Astrocyte (in vitro differentiated cells and primary cell): ENCODE measurements at regions not wholly inside any gene's neighbourhood (a gene's known extent, or its start where the extent isn't known, plus 50 kb on each side); places are given as distances from the start of the nearest gene placed in this dataset.

ENCODE experiments used
- DNase-seq: peaks from one replicate; pipeline ENCODE4 v3.0.0-alpha.2; 2010; ENCODE audit warnings: low read depth
- FAIRE-seq: peaks from 2 replicates; lab custom pipeline; 2011; peaks lifted over from hg19 to GRCh38; lab: Jason Lieb, UNC
- H2AFZ ChIP-seq: 2 replicates; pipeline ENCODE4 v1.6.0; 2012; ENCODE audit warnings: low read depth, low read length, inconsistent platforms
- H3K27ac ChIP-seq: 2 replicates; pipeline ENCODE4 v1.5.1; 2011; ENCODE audit warnings: low read depth, low read length, inconsistent platforms
- H3K27me3 ChIP-seq: 2 replicates; pipeline ENCODE4 v1.6.0; 2011; ENCODE audit warnings: low read length, inconsistent platforms; ENCODE audit not compliant: insufficient read depth
- H3K36me3 ChIP-seq: 2 replicates; pipeline ENCODE4 v1.5.1; 2011; ENCODE audit warnings: low read length, inconsistent platforms; ENCODE audit not compliant: insufficient read depth
- H3K4me1 ChIP-seq: 2 replicates; pipeline ENCODE4 v1.5.1; 2011; ENCODE audit warnings: low read length, inconsistent platforms; ENCODE audit not compliant: insufficient read depth
- H3K4me2 ChIP-seq: 2 replicates; pipeline ENCODE4 v1.6.0; 2012; ENCODE audit warnings: low read length, inconsistent platforms
- H3K4me3 ChIP-seq: 2 replicates; pipeline ENCODE4 v1.5.1; 2011; ENCODE audit warnings: low read depth, mild to moderate bottlenecking, low read length, inconsistent platforms; ENCODE audit not compliant: insufficient read depth
- H3K79me2 ChIP-seq: 2 replicates; pipeline ENCODE4 v1.6.0; 2012; ENCODE audit warnings: mild to moderate bottlenecking, low read length, inconsistent platforms; ENCODE audit not compliant: insufficient read depth
- H3K9ac ChIP-seq: 2 replicates; pipeline ENCODE4 v1.6.0; 2012; ENCODE audit warnings: mild to moderate bottlenecking, low read length, inconsistent platforms
- H3K9me3 ChIP-seq: 2 replicates; pipeline ENCODE4 v1.5.1; 2012; ENCODE audit warnings: low read depth, mild to moderate bottlenecking, low read length, inconsistent platforms; ENCODE audit not compliant: insufficient read depth
- H4K20me1 ChIP-seq: 2 replicates; pipeline ENCODE4 v1.6.0; 2012; ENCODE audit warnings: low read length, inconsistent platforms; ENCODE audit not compliant: insufficient read depth
- H3K27ac Mint-ChIP-seq: one replicate; pipeline ENCODE4 v1.8.0; 2021; ENCODE audit warnings: mild to moderate bottlenecking, mixed read lengths; ENCODE audit not compliant: unreplicated experiment
- H3K27me3 Mint-ChIP-seq: one replicate; pipeline ENCODE4 v1.8.0; 2021; ENCODE audit warnings: low read depth, mixed read lengths; ENCODE audit not compliant: unreplicated experiment
- H3K36me3 Mint-ChIP-seq: one replicate; pipeline ENCODE4 v1.8.0; 2021; ENCODE audit warnings: low read depth, mixed read lengths; ENCODE audit not compliant: unreplicated experiment
- H3K4me1 Mint-ChIP-seq: one replicate; pipeline ENCODE4 v1.8.0; 2021; ENCODE audit warnings: low read depth, mixed read lengths; ENCODE audit not compliant: unreplicated experiment
- H3K4me3 Mint-ChIP-seq: one replicate; pipeline ENCODE4 v1.8.0; 2021; ENCODE audit warnings: mild to moderate bottlenecking, moderate library complexity, mixed read lengths; ENCODE audit not compliant: unreplicated experiment
- H3K9me3 Mint-ChIP-seq: one replicate; pipeline ENCODE4 v1.8.0; 2021; ENCODE audit warnings: mild to moderate bottlenecking, mixed read lengths; ENCODE audit not compliant: unreplicated experiment
- EZH2 ChIP-seq: IDR thresholded peaks from 2 replicates; pipeline ENCODE4 v1.6.1; 2012; ENCODE audit warnings: mild to moderate bottlenecking, low read length, inconsistent platforms; ENCODE audit not compliant: insufficient read depth
- TF ChIP-seq, protein P1 (sequence below): IDR thresholded peaks from 2 replicates; pipeline ENCODE4 v1.5.1; 2011; ENCODE audit warnings: low read depth, mild to moderate bottlenecking, inconsistent platforms, low read length, moderate library complexity; ENCODE audit not compliant: insufficient read depth

DNA sequence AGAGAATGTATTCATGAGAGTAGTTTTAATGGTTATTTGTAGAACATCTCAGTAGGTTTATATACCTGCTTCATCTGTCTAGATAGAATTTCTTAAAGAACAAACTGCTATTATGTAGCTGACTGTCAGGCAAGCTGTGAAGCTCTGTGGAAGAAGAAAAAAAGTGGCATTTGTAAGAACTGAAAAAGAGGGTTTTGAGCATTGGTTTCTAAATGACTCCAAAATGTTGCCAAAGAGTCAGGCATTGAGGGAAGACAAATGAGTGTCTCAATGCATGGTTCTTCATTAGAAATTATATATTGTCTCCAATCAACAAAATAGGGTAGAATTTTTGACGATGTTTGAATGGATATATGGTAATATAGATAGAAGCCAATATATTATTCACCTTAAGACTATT lies 1276.1 kb downstream of the KCNT2 start:
- Histone ChIP-seq H3K79me2 (no peaks in the 10 kb centered on the region), H3K36me3 (no peaks in the 10 kb centered on the region), H3K27me3 (no peaks in the 10 kb centered on the region), H2AFZ (no peak overlapping the region), H4K20me1 (no peaks in the 10 kb centered on the region), H3K9ac (no peak overlapping the region), H3K27ac (no peak overlapping the region), H3K4me3 (no peak overlapping the region), H3K4me2 (no peak overlapping the region), H3K9me3 (no peaks in the 10 kb centered on the region), H3K4me1 (no peaks in the 10 kb centered on the region)
- TF ChIP-seq, protein P1, sequence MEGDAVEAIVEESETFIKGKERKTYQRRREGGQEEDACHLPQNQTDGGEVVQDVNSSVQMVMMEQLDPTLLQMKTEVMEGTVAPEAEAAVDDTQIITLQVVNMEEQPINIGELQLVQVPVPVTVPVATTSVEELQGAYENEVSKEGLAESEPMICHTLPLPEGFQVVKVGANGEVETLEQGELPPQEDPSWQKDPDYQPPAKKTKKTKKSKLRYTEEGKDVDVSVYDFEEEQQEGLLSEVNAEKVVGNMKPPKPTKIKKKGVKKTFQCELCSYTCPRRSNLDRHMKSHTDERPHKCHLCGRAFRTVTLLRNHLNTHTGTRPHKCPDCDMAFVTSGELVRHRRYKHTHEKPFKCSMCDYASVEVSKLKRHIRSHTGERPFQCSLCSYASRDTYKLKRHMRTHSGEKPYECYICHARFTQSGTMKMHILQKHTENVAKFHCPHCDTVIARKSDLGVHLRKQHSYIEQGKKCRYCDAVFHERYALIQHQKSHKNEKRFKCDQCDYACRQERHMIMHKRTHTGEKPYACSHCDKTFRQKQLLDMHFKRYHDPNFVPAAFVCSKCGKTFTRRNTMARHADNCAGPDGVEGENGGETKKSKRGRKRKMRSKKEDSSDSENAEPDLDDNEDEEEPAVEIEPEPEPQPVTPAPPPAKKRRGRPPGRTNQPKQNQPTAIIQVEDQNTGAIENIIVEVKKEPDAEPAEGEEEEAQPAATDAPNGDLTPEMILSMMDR = no peak
- TF ChIP-seq EZH2 = no peak
- FAIRE-seq (no peak), DNase-seq (no peak)
- Mint-ChIP-seq H3K36me3 (no peaks in the 10 kb centered on the region), H3K27me3 (no peaks in the 10 kb centered on the region), H3K4me3 (no peak overlapping the region), H3K9me3 (no peaks in the 10 kb centered on the region), H3K27ac (no peak overlapping the region), H3K4me1 (no peaks in the 10 kb centered on the region)

DNA sequence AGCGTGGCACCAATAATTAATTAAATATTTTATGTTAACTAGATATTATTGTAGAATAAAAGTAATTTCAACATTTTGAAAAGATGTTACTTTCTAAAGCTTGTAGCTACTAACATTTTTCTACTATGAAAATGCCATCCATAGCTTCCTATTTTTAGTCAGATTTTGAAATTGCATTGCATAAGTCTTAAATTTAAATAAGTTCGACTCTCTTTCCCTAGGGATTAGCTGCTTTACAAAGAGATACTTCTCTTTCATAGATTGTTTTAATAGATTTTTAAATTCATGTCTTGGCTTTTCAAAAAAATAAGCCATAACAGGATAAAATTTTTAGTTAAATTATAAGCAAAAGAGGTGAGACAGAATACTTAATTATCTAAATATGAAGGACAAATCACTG lies 1279.6 kb downstream of the KCNT2 start:
- Histone ChIP-seq H3K4me2 (no peak overlapping the region), H4K20me1 (no peaks in the 10 kb centered on the region), H3K4me3 (no peak overlapping the region), H3K9me3 (no peaks in the 10 kb centered on the region), H2AFZ (no peak overlapping the region), H3K36me3 (no peaks in the 10 kb centered on the region), H3K79me2 (no peaks in the 10 kb centered on the region), H3K9ac (no peak overlapping the region), H3K27ac (no peak overlapping the region), H3K27me3 (no peaks in the 10 kb centered on the region), H3K4me1 (no peaks in the 10 kb centered on the region)
- Mint-ChIP-seq H3K27me3 (no peaks in the 10 kb centered on the region), H3K27ac (no peak overlapping the region), H3K36me3 (no peaks in the 10 kb centered on the region), H3K4me3 (no peak overlapping the region), H3K9me3 (no peaks in the 10 kb centered on the region), H3K4me1 (no peaks in the 10 kb centered on the region)
- no peak for TF ChIP-seq EZH2
- TF ChIP-seq, protein P1 = no peak
- FAIRE-seq = no peak
- DNase-seq = no peak

DNA sequence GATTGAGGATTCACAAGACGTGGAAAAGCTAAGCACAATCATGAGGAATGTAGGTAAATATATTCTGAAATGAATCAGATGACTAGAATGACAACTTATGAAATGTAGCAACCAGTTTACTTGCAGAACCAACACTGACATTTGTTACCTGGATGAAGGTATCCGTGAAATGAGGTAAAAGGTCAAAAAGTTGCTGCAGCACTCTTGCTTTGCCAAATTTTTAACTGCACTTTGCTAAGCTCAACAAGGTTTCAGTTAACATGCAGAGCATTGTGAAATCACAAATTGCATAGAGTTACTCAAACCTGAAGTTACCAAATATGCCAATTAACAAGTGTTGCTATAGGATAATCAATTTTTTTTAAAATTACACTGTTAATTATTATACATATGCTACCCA lies 1280.1 kb downstream of the KCNT2 start:
- Histone ChIP-seq H3K9ac (no peak overlapping the region), H3K4me3 (no peak overlapping the region), H3K27ac (no peak overlapping the region), H3K79me2 (no peaks in the 10 kb centered on the region), H3K4me2 (no peak overlapping the region), H4K20me1 (no peaks in the 10 kb centered on the region), H2AFZ (no peak overlapping the region), H3K27me3 (no peaks in the 10 kb centered on the region), H3K9me3 (no peaks in the 10 kb centered on the region), H3K36me3 (no peaks in the 10 kb centered on the region), H3K4me1 (no peaks in the 10 kb centered on the region)
- H3K36me3 Mint-ChIP-seq = no peaks in the 10 kb centered on the region
- H3K27ac Mint-ChIP-seq = no peak overlapping the region
- FAIRE-seq = no peak
- DNase-seq = no peak
- no peaks in the 10 kb centered on the region for H3K9me3 Mint-ChIP-seq
- no peaks in the 10 kb centered on the region for H3K4me1 Mint-ChIP-seq
- no peak for TF ChIP-seq EZH2
- TF ChIP-seq, protein P1 = no peak
- no peak overlapping the region for H3K4me3 Mint-ChIP-seq
- H3K27me3 Mint-ChIP-seq = no peaks in the 10 kb centered on the region
